OCI-LY3 (cell line): ENCODE measurements at regions not wholly inside any gene's neighbourhood (a gene's known extent, or its start where the extent isn't known, plus 50 kb on each side); places are given as distances from the start of the nearest gene placed in this dataset.

Experiments used
- H2AFZ ChIP-seq: fragments of 200-600, 300-600 bp; shearing (Covaris generic); 2 replicates; pipeline ENCODE4 v1.6.0; 2014; ENCODE audit warnings: antibody characterized with exemption, low read depth, low read length
- H3K27ac ChIP-seq: fragments of 200-600, 300-600 bp; sonication (generic); 2 replicates; pipeline ENCODE4 v1.5.1; 2014; ENCODE audit warnings: mild to moderate bottlenecking, low read length, moderate library complexity, mixed read lengths
- H3K27me3 ChIP-seq: fragments of 200-600, 300-600 bp; sonication (generic); 2 replicates; pipeline ENCODE4 v1.6.1; 2014; ENCODE audit warnings: low read depth, low read length, mixed read lengths
- H3K36me3 ChIP-seq: fragments of 200-600, 300-600 bp; sonication (generic); replicated peaks from 2 replicates; pipeline ENCODE3; 2014; ENCODE audit warnings: low read depth, low read length, mixed read lengths
- H3K4me1 ChIP-seq: fragments of 300-600, 200-600 bp; sonication (generic); 2 replicates; pipeline ENCODE4 v1.6.1; 2014; ENCODE audit warnings: low read length, mixed read lengths
- H3K4me2 ChIP-seq: fragments of 200-600, 300-600 bp; sonication (generic); 2 replicates; pipeline ENCODE4 v1.6.1; 2014; ENCODE audit warnings: low read length, mixed read lengths
- H3K4me3 ChIP-seq: fragments of 300-600, 200-600 bp; sonication (generic); 2 replicates; pipeline ENCODE4 v1.5.1; 2014; ENCODE audit warnings: antibody characterized with exemption, mild to moderate bottlenecking, low read length, moderate library complexity
- H3K79me2 ChIP-seq: fragments of 300-600, 200-600 bp; shearing (Covaris generic); 2 replicates; pipeline ENCODE4 v1.6.1; 2014; ENCODE audit warnings: mild to moderate bottlenecking, low read length, mixed read lengths
- H3K9ac ChIP-seq: fragments of 300-600, 200-600 bp; shearing (Covaris generic); 2 replicates; pipeline ENCODE4 v1.6.0; 2014; ENCODE audit warnings: mild to moderate bottlenecking, low read length, moderate library complexity
- H3K9me3 ChIP-seq: fragments of 200-600, 300-600 bp; shearing (Covaris generic); 2 replicates; pipeline ENCODE4 v1.6.1; 2014; ENCODE audit warnings: low read length, mixed read lengths; ENCODE audit not compliant: insufficient read depth
- H4K20me1 ChIP-seq: fragments of 200-600, 300-600 bp; sonication (generic); 2 replicates; pipeline ENCODE4 v1.6.1; 2016; ENCODE audit warnings: low read length, mixed read lengths; ENCODE audit not compliant: insufficient read depth
- EZH2phosphoT487 ChIP-seq: fragments of 200-600 bp; shearing (Covaris generic); IDR thresholded peaks from 2 replicates; pipeline ENCODE4 v1.6.1; 2018; ENCODE audit warnings: antibody characterized with exemption, mixed run types, low read depth
- TF ChIP-seq, protein P1 (sequence below): fragments of 200-600, 300-600 bp; sonication (generic); IDR thresholded peaks from 2 replicates; pipeline ENCODE4 v1.5.1; 2014; ENCODE audit warnings: antibody characterized with exemption, low read length, low read depth

- no peak overlapping the region for H3K4me2 ChIP-seq
- H3K36me3 ChIP-seq = no peaks in the 10 kb centered on the region
- peaks cover 3% of the 10 kb centered on the region; the same call in 1 of the 2 replicates for H3K9me3 ChIP-seq
- no peak overlapping the region for H3K9ac ChIP-seq
- H3K79me2 ChIP-seq = no peaks in the 10 kb centered on the region
- no peak overlapping the region for H3K4me3 ChIP-seq
- TF ChIP-seq, protein P1, sequence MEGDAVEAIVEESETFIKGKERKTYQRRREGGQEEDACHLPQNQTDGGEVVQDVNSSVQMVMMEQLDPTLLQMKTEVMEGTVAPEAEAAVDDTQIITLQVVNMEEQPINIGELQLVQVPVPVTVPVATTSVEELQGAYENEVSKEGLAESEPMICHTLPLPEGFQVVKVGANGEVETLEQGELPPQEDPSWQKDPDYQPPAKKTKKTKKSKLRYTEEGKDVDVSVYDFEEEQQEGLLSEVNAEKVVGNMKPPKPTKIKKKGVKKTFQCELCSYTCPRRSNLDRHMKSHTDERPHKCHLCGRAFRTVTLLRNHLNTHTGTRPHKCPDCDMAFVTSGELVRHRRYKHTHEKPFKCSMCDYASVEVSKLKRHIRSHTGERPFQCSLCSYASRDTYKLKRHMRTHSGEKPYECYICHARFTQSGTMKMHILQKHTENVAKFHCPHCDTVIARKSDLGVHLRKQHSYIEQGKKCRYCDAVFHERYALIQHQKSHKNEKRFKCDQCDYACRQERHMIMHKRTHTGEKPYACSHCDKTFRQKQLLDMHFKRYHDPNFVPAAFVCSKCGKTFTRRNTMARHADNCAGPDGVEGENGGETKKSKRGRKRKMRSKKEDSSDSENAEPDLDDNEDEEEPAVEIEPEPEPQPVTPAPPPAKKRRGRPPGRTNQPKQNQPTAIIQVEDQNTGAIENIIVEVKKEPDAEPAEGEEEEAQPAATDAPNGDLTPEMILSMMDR = no peak
- TF ChIP-seq EZH2phosphoT487 = no peak
- H3K4me1 ChIP-seq = no peaks in the 10 kb centered on the region
- H2AFZ ChIP-seq = no peak overlapping the region
- H3K27ac ChIP-seq = no peak overlapping the region
- H4K20me1 ChIP-seq = no peaks in the 10 kb centered on the region
- H3K27me3 ChIP-seq = no peaks in the 10 kb centered on the region
Measured at GRCh38 chr13:79692846-79693245, 211.9 kb downstream of the NDFIP2 start.

DNA sequence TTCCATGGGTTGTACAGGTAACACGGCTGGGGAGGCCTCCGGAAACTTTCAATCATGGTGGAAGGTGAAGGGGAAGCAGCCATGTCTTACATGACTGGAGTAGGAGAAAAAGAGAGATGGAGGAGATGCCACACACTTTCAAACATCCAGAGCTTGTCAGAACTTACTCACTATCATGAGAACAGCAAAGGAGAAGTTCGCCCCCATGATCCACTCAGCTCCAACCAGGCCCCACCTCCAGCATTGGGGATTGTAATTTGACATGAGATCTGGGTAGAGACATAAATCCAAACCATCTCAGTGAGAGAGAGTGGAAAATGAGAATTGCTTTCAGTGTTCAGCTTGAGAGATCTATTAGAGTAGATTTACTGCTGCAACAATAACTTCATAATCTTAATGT, 210.9 kb downstream of the NDFIP2 start:
- H4K20me1 ChIP-seq = no peaks in the 10 kb centered on the region
- no peak overlapping the region for H3K9ac ChIP-seq
- no peaks in the 10 kb centered on the region for H3K4me1 ChIP-seq
- no peaks in the 10 kb centered on the region for H3K36me3 ChIP-seq
- H3K27ac ChIP-seq = no peak overlapping the region
- no peak overlapping the region for H2AFZ ChIP-seq
- no peaks in the 10 kb centered on the region for H3K79me2 ChIP-seq
- TF ChIP-seq EZH2phosphoT487 = no peak
- TF ChIP-seq, protein P1 = no peak
- no peak overlapping the region for H3K4me2 ChIP-seq
- no peaks in the 10 kb centered on the region for H3K9me3 ChIP-seq
- no peaks in the 10 kb centered on the region for H3K27me3 ChIP-seq
- no peak overlapping the region for H3K4me3 ChIP-seq

DNA sequence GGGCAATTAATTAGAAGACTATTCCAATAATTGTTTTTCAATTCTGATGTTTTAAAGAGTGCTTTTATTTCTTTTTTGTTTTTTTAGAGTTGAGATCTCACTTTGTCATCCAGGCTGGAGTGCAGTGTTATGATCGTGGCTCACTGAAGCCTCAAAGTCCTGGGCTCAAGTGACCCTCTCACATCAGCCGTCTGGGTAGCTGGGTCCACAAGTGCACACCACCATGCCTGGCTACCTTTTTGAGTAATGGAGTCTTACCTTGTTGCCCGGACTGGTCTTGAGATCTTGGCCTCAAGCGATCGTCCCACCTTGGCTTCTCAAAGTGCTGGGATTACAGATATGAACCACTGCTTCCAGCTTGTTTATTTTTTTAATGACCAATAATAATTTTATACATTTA, 207.8 kb downstream of the NDFIP2 start:
- Histone ChIP-seq H3K9ac (no peak overlapping the region), H3K4me1 (no peaks in the 10 kb centered on the region), H3K79me2 (no peaks in the 10 kb centered on the region), H3K27ac (no peak overlapping the region), H3K4me2 (no peak overlapping the region), H2AFZ (no peak overlapping the region), H3K27me3 (no peaks in the 10 kb centered on the region), H3K9me3 (no peaks in the 10 kb centered on the region), H4K20me1 (no peaks in the 10 kb centered on the region), H3K36me3 (no peaks in the 10 kb centered on the region), H3K4me3 (no peak overlapping the region)
- TF ChIP-seq, protein P1 = no peak
- TF ChIP-seq EZH2phosphoT487 = no peak

GRCh38 chr13:79686441-79686840, 205.5 kb downstream of the NDFIP2 start:
- H3K36me3 ChIP-seq = no peaks in the 10 kb centered on the region
- no peaks in the 10 kb centered on the region for H3K79me2 ChIP-seq
- H3K4me2 ChIP-seq = no peak overlapping the region
- no peak overlapping the region for H3K27ac ChIP-seq
- H3K27me3 ChIP-seq = no peaks in the 10 kb centered on the region
- H4K20me1 ChIP-seq = no peaks in the 10 kb centered on the region
- H3K4me1 ChIP-seq = no peaks in the 10 kb centered on the region
- H3K9ac ChIP-seq = no peak overlapping the region
- H3K4me3 ChIP-seq = no peak overlapping the region
- H2AFZ ChIP-seq = no peak overlapping the region
- TF ChIP-seq EZH2phosphoT487 = no peak
- TF ChIP-seq, protein P1 = no peak
- no peaks in the 10 kb centered on the region for H3K9me3 ChIP-seq
